T-cell (primary cell): ENCODE measurements at regions not wholly inside any gene's neighbourhood (a gene's known extent, or its start where the extent isn't known, plus 50 kb on each side); places are given as distances from the start of the nearest gene placed in this dataset.

Source experiments
- ATAC-seq, 4 experiments: fragments of 200-7000 bp in 3 of 4; fragments of 150-1000 bp in 1 of 4; cut with Tn5 transposase; replicated peaks in 1 of 4; 1 replicate in 3 of 4; 2 replicates in 1 of 4; pipeline ENCODE4 v1.10.0; 2021; ENCODE audit warnings: moderate library complexity in 3 of 4, mild to moderate bottlenecking in 2 of 4, moderate number of reproducible peaks in 1 of 4
- CTCF ChIA-PET, 2 donors: fragments of 300-600 bp; sonication (Branson Sonifier 250); formaldehyde crosslinking; loops; one replicate each; lab custom pipeline; 2022; ENCODE audit warnings: antibody characterized with exemption in 2 of 2; lab: Charles Lee
- POLR2A ChIA-PET, 2 donors: fragments of 300-600 bp; sonication (Branson Sonifier 250); formaldehyde crosslinking; loops; one replicate each; lab custom pipeline; 2022; ENCODE audit warnings: antibody characterized with exemption in 2 of 2; lab: Charles Lee
- DNase-seq, 35 experiments: peaks; one replicate each; pipeline versions ENCODE4 v3.0.0 to v3.0.0-alpha.2; 2013 to 2023
- H3K27ac ChIP-seq: one replicate; pipeline ENCODE4 v1.5.1; 2013; ENCODE audit warnings: low read length
- H3K27me3 ChIP-seq, 2 experiments: replicated peaks in 1 of 2; 1 replicate in 1 of 2; 2 replicates in 1 of 2; pipeline versions ENCODE4 v1.6.1 to v1.7.0; 2013; ENCODE audit warnings: low read length in 1 of 2, mixed read lengths in 1 of 2; ENCODE audit not compliant: control insufficient read depth in 2 of 2, insufficient read depth in 2 of 2; ENCODE audit errors: extremely low read depth in 1 of 2
- H3K36me3 ChIP-seq, 2 donors: 1 replicate in 1 of 2; 2 replicates in 1 of 2; pipeline versions ENCODE4 v1.6.1 to v1.7.0; 2013; ENCODE audit warnings: low read length in 1 of 2; ENCODE audit not compliant: control insufficient read depth in 2 of 2, insufficient read depth in 1 of 2; ENCODE audit errors: extremely low read depth in 1 of 2
- H3K4me1 ChIP-seq, 2 experiments: 1 replicate in 1 of 2; 2 replicates in 1 of 2; pipeline versions ENCODE4 v1.6.1 to v1.7.0; 2013; ENCODE audit warnings: low read length in 2 of 2, mixed read lengths in 1 of 2; ENCODE audit not compliant: insufficient read depth in 2 of 2, control insufficient read depth in 1 of 2; ENCODE audit errors: extremely low read depth in 1 of 2
- H3K4me3 ChIP-seq, 2 donors: 1 replicate in 1 of 2; 2 replicates in 1 of 2; pipeline versions ENCODE4 v1.5.1 to v1.7.0; 2013; ENCODE audit warnings: mild to moderate bottlenecking in 2 of 2, low read length in 1 of 2, moderate library complexity in 1 of 2; ENCODE audit not compliant: control insufficient read depth in 1 of 2; ENCODE audit errors: extremely low read depth in 1 of 2
- H3K9me3 ChIP-seq: 2 replicates; pipeline ENCODE4 v1.7.0; 2013
- H3K27ac Mint-ChIP-seq, 2 donors: one replicate each; pipeline ENCODE4 v1.8.0; 2020 to 2021; ENCODE audit warnings: mild to moderate bottlenecking in 2 of 2, mixed read lengths in 2 of 2
- H3K27me3 Mint-ChIP-seq, 2 donors: one replicate each; pipeline ENCODE4 v1.8.0; 2021 to 2022; ENCODE audit warnings: mixed read lengths in 2 of 2
- H3K36me3 Mint-ChIP-seq: one replicate; pipeline ENCODE4 v1.8.0; 2021; ENCODE audit warnings: mixed read lengths
- H3K4me1 Mint-ChIP-seq, 3 donors: one replicate each; pipeline ENCODE4 v1.8.0; 2020 to 2022; ENCODE audit warnings: mixed read lengths in 3 of 3, mild to moderate bottlenecking in 1 of 3
- H3K4me3 Mint-ChIP-seq, 3 donors: one replicate each; pipeline ENCODE4 v1.8.0; 2020 to 2022; ENCODE audit warnings: mild to moderate bottlenecking in 3 of 3, mixed read lengths in 3 of 3, moderate library complexity in 3 of 3
- H3K9me3 Mint-ChIP-seq, 3 donors: one replicate each; pipeline ENCODE4 v1.8.0; 2020 to 2022; ENCODE audit warnings: mixed read lengths in 3 of 3
- WGBS: methylation state at CpG from one replicate; pipeline ENCODE4 v1.1.5; 2013; ENCODE audit warnings: missing lambda C conversion rate; ENCODE audit not compliant: insufficient coverage; 5-methylcytosine and 5-hydroxymethylcytosine counted together

- CTCF ChIA-PET, result interaction anchor here (0.7 kb wide), 2 partner anchors 176 to 608 kb away, joined by 3 to 4 read pairs; no protein-coding TSS in a partner anchor
- POLR2A ChIA-PET, result no interaction called here
- Histone ChIP-seq H3K9me3 (no peaks in the 10 kb centered on the region), H3K4me1 (no peaks in the 10 kb centered on the region), H3K4me3 (no peak overlapping the region), H3K36me3 (no peaks in the 10 kb centered on the region), H3K27ac (no peak overlapping the region), H3K27me3 (no peaks in the 10 kb centered on the region)
- no peak overlapping the region for H3K27ac Mint-ChIP-seq
- peaks cover 4 to 14% (median 11%) of the 10 kb centered on the region in 3 donors for H3K9me3 Mint-ChIP-seq
- WGBS, result no CpG with 5 or more reads among the region's 2 CpGs
- H3K4me3 Mint-ChIP-seq, result no peak overlapping the region
- H3K27me3 Mint-ChIP-seq, result peaks cover 0 to 3% of the 10 kb centered on the region in 2 donors
- peaks cover 0 to 11% (median 0%) of the 10 kb centered on the region in 3 donors for H3K4me1 Mint-ChIP-seq
- ATAC-seq (no peak), DNase-seq (no peak)
- H3K36me3 Mint-ChIP-seq, result no peaks in the 10 kb centered on the region
Measured at GRCh38 chr4:143784567-143784966, 84.1 kb upstream of the FREM3 start.

GRCh38 chr4:143782521-143782920 lies 82.0 kb upstream of the FREM3 start:
- Histone ChIP-seq H3K9me3 (no peaks in the 10 kb centered on the region), H3K4me1 (no peaks in the 10 kb centered on the region), H3K27me3 (no peaks in the 10 kb centered on the region), H3K4me3 (no peak overlapping the region), H3K27ac (no peak overlapping the region), H3K36me3 (no peaks in the 10 kb centered on the region)
- Mint-ChIP-seq H3K36me3 (no peaks in the 10 kb centered on the region), H3K27me3 (no peaks in the 10 kb centered on the region), H3K4me1 (no peaks in the 10 kb centered on the region), H3K4me3 (no peak overlapping the region), H3K9me3 (peaks cover 4 to 14% (median 11%) of the 10 kb centered on the region in 3 donors), H3K27ac (no peak overlapping the region)
- ChIA-PET CTCF (no interaction called here), POLR2A (no interaction called here)
- WGBS, result no CpG with 5 or more reads among the region's 1 CpG
- ATAC-seq, result no peak
- no peak for DNase-seq

- POLR2A ChIA-PET, result no interaction called here
- 75% methylated on average over 2 of the region's 8 CpGs for WGBS
- ATAC-seq, result peak in 3 of 4 experiments; percentile 55 to 68 (median 61)
- H3K9me3 ChIP-seq, result no peaks in the 10 kb centered on the region
- Mint-ChIP-seq H3K27ac (no peak overlapping the region), H3K4me1 (no peaks in the 10 kb centered on the region), H3K9me3 (peaks cover 0 to 9% (median 8%) of the 10 kb centered on the region in 3 donors), H3K27me3 (peaks cover 0 to 5% of the 10 kb centered on the region in 2 donors), H3K36me3 (no peaks in the 10 kb centered on the region), H3K4me3 (no peak overlapping the region)
- no peak overlapping the region for H3K27ac ChIP-seq
- H3K4me1 ChIP-seq, result no peaks in the 10 kb centered on the region
- H3K4me3 ChIP-seq, result no peak overlapping the region
- no peaks in the 10 kb centered on the region for H3K36me3 ChIP-seq
- CTCF ChIA-PET, result interaction anchor here in 1 of 2 donors (0.6 kb wide), 3 partner anchors 79 to 1287 kb away, joined by 3 read pairs; no protein-coding TSS in a partner anchor
- no peaks in the 10 kb centered on the region for H3K27me3 ChIP-seq
- DNase-seq, result peak in 14 of 35 experiments; percentile 0 to 17 (median 3)
Measured at GRCh38 chr4:143773998-143774895, 73.8 kb upstream of the FREM3 start.

- ChIA-PET CTCF (no interaction called here), POLR2A (no interaction called here)
- no peak for DNase-seq
- H3K4me1 ChIP-seq, result no peaks in the 10 kb centered on the region
- H3K27me3 ChIP-seq, result no peaks in the 10 kb centered on the region
- H3K9me3 ChIP-seq, result no peaks in the 10 kb centered on the region
- Mint-ChIP-seq H3K36me3 (no peaks in the 10 kb centered on the region), H3K27me3 (peaks cover 0 to 5% of the 10 kb centered on the region in 2 donors), H3K4me1 (no peaks in the 10 kb centered on the region), H3K27ac (no peak overlapping the region), H3K4me3 (no peak overlapping the region), H3K9me3 (peaks cover 0 to 9% (median 8%) of the 10 kb centered on the region in 3 donors)
- H3K27ac ChIP-seq, result no peak overlapping the region
- no peaks in the 10 kb centered on the region for H3K36me3 ChIP-seq
- H3K4me3 ChIP-seq, result no peak overlapping the region
- no peak for ATAC-seq
Measured at GRCh38 chr4:143771269-143771668, 70.8 kb upstream of the FREM3 start.

- Histone ChIP-seq H3K4me1 (no peaks in the 10 kb centered on the region), H3K9me3 (no peaks in the 10 kb centered on the region), H3K27ac (no peak overlapping the region), H3K4me3 (no peak overlapping the region), H3K36me3 (no peaks in the 10 kb centered on the region), H3K27me3 (no peaks in the 10 kb centered on the region)
- peaks cover 0 to 4% (median 3%) of the 10 kb centered on the region in 3 donors for H3K9me3 Mint-ChIP-seq
- H3K4me1 Mint-ChIP-seq, result no peaks in the 10 kb centered on the region
- CTCF ChIA-PET, result no interaction called here
- no peaks in the 10 kb centered on the region for H3K36me3 Mint-ChIP-seq
- ATAC-seq (no peak), DNase-seq (no peak)
- POLR2A ChIA-PET, result no interaction called here
- WGBS, result 89% methylated on average over 1 of the region's 5 CpGs
- no peak overlapping the region for H3K27ac Mint-ChIP-seq
- H3K27me3 Mint-ChIP-seq, result no peaks in the 10 kb centered on the region
- H3K4me3 Mint-ChIP-seq, result no peak overlapping the region
Measured at GRCh38 chr4:143768007-143768591, 67.6 kb upstream of the FREM3 start.

GRCh38 chr4:143763587-143763986 lies 63.1 kb upstream of the FREM3 start:
- ChIA-PET POLR2A (no interaction called here), CTCF (no interaction called here)
- no peaks in the 10 kb centered on the region for H3K9me3 Mint-ChIP-seq
- no peaks in the 10 kb centered on the region for H3K27me3 Mint-ChIP-seq
- Histone ChIP-seq H3K27me3 (no peaks in the 10 kb centered on the region), H3K4me1 (no peaks in the 10 kb centered on the region), H3K9me3 (no peaks in the 10 kb centered on the region), H3K36me3 (no peaks in the 10 kb centered on the region), H3K27ac (no peak overlapping the region), H3K4me3 (no peak overlapping the region)
- H3K4me3 Mint-ChIP-seq, result no peak overlapping the region
- DNase-seq (no peak), ATAC-seq (no peak)
- H3K27ac Mint-ChIP-seq, result no peak overlapping the region
- no peaks in the 10 kb centered on the region for H3K4me1 Mint-ChIP-seq
- no peaks in the 10 kb centered on the region for H3K36me3 Mint-ChIP-seq
- no CpG with 5 or more reads among the region's 3 CpGs for WGBS
